Stimulated activated CD8-positive, alpha-beta memory T cell treated with anti-CD3 and anti-CD28 coated beads, Interleukin-7, amount 100 ng/mL, for 24 hours (primary cell): ENCODE measurements at regions not wholly inside any gene's neighbourhood (a gene's known extent, or its start where the extent isn't known, plus 50 kb on each side); places are given as distances from the start of the nearest gene placed in this dataset.

Experiments
- DNase-seq: peaks from one replicate; pipeline ENCODE4 v3.0.0-alpha.2; 2020; ENCODE audit warnings: low read depth

GRCh38 chr12:125193376-125194152 lies 128.3 kb downstream of the AACS start:
- no peak for DNase-seq

GRCh38 chr12:125194163-125194773 lies 129.0 kb downstream of the AACS start:
- DNase-seq, result no peak

GRCh38 chr12:125194987-125195386 lies 129.8 kb downstream of the AACS start:
- DNase-seq, result no peak

- no peak for DNase-seq
These were observed 132.1 kb downstream of the AACS start for GRCh38 chr12:125197326-125197725.

- no peak for DNase-seq
These were observed 133.4 kb downstream of the AACS start for GRCh38 chr12:125198652-125199051.

- DNase-seq, result no peak
These were observed 135.9 kb downstream of the AACS start for GRCh38 chr12:125201090-125201489.

- DNase-seq, result no peak
These were observed 136.7 kb downstream of the AACS start for GRCh38 chr12:125201940-125202339.

- DNase-seq, result no peak
These were observed 137.2 kb downstream of the AACS start for GRCh38 chr12:125202421-125202820.

GRCh38 chr12:125203145-125203765 lies 138.0 kb downstream of the AACS start:
- DNase-seq, result no peak

- no peak for DNase-seq
These were observed 140.2 kb downstream of the AACS start for GRCh38 chr12:125205386-125205785.

GRCh38 chr12:125206711-125207110 lies 141.5 kb downstream of the AACS start:
- DNase-seq, result no peak

- DNase-seq, result no peak
These were observed 143.1 kb downstream of the AACS start for GRCh38 chr12:125208334-125208733.

GRCh38 chr12:125208942-125209341 lies 143.7 kb downstream of the AACS start:
- no peak for DNase-seq

- no peak for DNase-seq
These were observed 145.0 kb downstream of the AACS start for GRCh38 chr12:125210104-125210755.

GRCh38 chr12:125211464-125211863 lies 146.2 kb downstream of the AACS start:
- no peak for DNase-seq

- DNase-seq, result no peak
These were observed 149.1 kb downstream of the AACS start for GRCh38 chr12:125214289-125214688.

GRCh38 chr12:125216756-125217155 lies 151.5 kb downstream of the AACS start:
- DNase-seq, result no peak

- DNase-seq, result no peak
These were observed 152.1 kb downstream of the AACS start for GRCh38 chr12:125217308-125217707.

- DNase-seq, result no peak
These were observed 153.7 kb downstream of the AACS start for GRCh38 chr12:125218952-125219351.

- no peak for DNase-seq
These were observed 155.4 kb downstream of the AACS start for GRCh38 chr12:125220404-125221273.

- no peak for DNase-seq
These were observed 156.4 kb downstream of the AACS start for GRCh38 chr12:125221602-125222001.

- no peak for DNase-seq
These were observed 157.6 kb downstream of the AACS start for GRCh38 chr12:125222876-125223275.
